ENCODE measurements at regions not wholly inside any gene's neighbourhood (a gene's known extent, or its start where the extent isn't known, plus 50 kb on each side); places are given as distances from the start of the nearest gene placed in this dataset.

DNA sequence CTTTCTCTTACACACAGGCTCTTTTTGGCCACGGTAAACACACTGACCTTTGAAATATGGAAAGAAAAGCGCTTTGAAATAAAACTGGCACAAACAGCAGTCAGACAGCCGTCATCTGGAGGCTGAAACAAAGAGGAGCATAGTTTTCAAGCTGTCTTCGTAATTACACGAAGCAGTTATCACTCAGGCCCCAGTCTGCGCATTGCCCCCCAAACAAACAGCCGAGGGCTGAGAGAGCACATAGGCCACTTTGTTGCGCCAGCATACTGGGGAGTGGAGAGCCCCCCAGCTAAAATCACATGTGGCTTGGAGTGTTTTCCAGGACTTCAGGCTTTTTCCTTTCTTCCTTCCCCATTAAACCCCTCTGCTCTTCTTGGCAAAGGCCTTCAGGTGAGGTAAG lies 142.9 kb upstream of the BTG1 start:
- Histone ChIP-seq H2AFZ (ENCODE audit: low read length) (no peak overlapping the region), H3K4me3 (ENCODE audit: low read length) (no peak overlapping the region), H3K27me3 (ENCODE audit: low read length) (no peaks in the 10 kb centered on the region), H3K4me2 (ENCODE audit: low read length) (no peak overlapping the region), H4K20me1 (ENCODE audit: low read length) (no peaks in the 10 kb centered on the region), H3K36me3 (ENCODE audit: low read depth, low read length) (no peaks in the 10 kb centered on the region), H3F3A (ENCODE audit: low read length, unreplicated experiment) (no peaks in the 10 kb centered on the region), H3K27ac (ENCODE audit: low read length) (no peak overlapping the region), H3K4me1 (ENCODE audit: insufficient read depth, low read length) (peaks cover 31% of the 10 kb centered on the region), H3K79me2 (ENCODE audit: low read length) (no peaks in the 10 kb centered on the region), H3K9me3 (ENCODE audit: low read length) (no peaks in the 10 kb centered on the region), H3K9me2 (replicated peaks; ENCODE audit: low read length) (no peaks in the 10 kb centered on the region), H3K9ac (ENCODE audit: low read length) (no peak overlapping the region)
- no TSS peak for BruUV-seq (replicated peaks)
- TF ChIP-seq EZH2 (IDR thresholded peaks at IDR 0.05; ENCODE audit: low read length, unreplicated experiment) = no peak
- TF ChIP-seq EZH2phosphoT487 (IDR thresholded peaks at IDR 0.05; ENCODE audit: borderline replicate concordance, low read length) = no peak
- TF ChIP-seq, protein P1, sequence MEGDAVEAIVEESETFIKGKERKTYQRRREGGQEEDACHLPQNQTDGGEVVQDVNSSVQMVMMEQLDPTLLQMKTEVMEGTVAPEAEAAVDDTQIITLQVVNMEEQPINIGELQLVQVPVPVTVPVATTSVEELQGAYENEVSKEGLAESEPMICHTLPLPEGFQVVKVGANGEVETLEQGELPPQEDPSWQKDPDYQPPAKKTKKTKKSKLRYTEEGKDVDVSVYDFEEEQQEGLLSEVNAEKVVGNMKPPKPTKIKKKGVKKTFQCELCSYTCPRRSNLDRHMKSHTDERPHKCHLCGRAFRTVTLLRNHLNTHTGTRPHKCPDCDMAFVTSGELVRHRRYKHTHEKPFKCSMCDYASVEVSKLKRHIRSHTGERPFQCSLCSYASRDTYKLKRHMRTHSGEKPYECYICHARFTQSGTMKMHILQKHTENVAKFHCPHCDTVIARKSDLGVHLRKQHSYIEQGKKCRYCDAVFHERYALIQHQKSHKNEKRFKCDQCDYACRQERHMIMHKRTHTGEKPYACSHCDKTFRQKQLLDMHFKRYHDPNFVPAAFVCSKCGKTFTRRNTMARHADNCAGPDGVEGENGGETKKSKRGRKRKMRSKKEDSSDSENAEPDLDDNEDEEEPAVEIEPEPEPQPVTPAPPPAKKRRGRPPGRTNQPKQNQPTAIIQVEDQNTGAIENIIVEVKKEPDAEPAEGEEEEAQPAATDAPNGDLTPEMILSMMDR (conservative IDR thresholded peaks at IDR 0.05; ENCODE audit: low read depth, low read length) = no peak
- ChIA-PET POLR2A (ENCODE audit: unreplicated experiment) (interaction anchor here (0.5 kb wide), 1 partner anchor 1435 kb away, joined by 11 read pairs; no protein-coding TSS in a partner anchor), CTCF (interaction anchor here (0.6 kb wide), 2 partner anchors 477 to 593 kb away, joined by 3 to 5 read pairs; no protein-coding TSS in a partner anchor)
- DNase-seq (no peak), ATAC-seq (no peak)
- intact Hi-C loops (cut with micrococcal nuclease) = no loop called here

DNA sequence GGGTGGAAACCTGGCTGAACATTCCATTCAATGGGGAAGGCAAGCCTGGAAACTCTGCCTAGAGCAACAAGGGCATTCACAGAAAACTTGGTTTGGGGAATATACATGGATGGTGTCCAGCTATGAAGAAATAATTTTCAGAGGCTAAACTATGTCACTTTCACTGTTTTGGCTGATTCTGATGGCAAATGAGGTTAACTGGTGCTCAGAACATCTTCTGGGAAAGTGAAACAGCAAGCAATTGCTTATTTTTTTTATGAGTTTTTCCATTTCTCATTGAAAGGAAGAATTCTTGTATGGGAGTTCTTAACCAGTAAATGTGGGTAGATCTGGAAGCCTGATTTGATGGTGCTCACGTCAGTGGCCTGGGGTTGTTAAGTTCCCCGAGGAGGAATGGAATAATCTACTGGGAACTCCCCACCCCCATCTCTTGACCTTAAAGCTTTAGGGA lies 132.8 kb upstream of the BTG1 start:
- no peaks in the 10 kb centered on the region for H3K4me1 ChIP-seq (ENCODE audit: insufficient read depth, low read length)
- intact Hi-C loops (cut with micrococcal nuclease) = no loop called here
- H3K79me2 ChIP-seq (ENCODE audit: low read length) = no peaks in the 10 kb centered on the region
- BruUV-seq (replicated peaks) = no TSS peak
- H3K27ac ChIP-seq (ENCODE audit: low read length) = no peak overlapping the region
- H3K4me2 ChIP-seq (ENCODE audit: low read length) = no peak overlapping the region
- H3K4me3 ChIP-seq (ENCODE audit: low read length) = no peak overlapping the region
- H4K20me1 ChIP-seq (ENCODE audit: low read length) = no peaks in the 10 kb centered on the region
- ATAC-seq (no peak), DNase-seq (no peak)
- H3K36me3 ChIP-seq (ENCODE audit: low read depth, low read length) = no peaks in the 10 kb centered on the region
- no peak overlapping the region for H3K9ac ChIP-seq (ENCODE audit: low read length)
- H3F3A ChIP-seq (ENCODE audit: low read length, unreplicated experiment) = no peaks in the 10 kb centered on the region
- CTCF ChIA-PET = no interaction called here
- no peak overlapping the region for H2AFZ ChIP-seq (ENCODE audit: low read length)
- H3K27me3 ChIP-seq (ENCODE audit: low read length) = no peaks in the 10 kb centered on the region
- POLR2A ChIA-PET (ENCODE audit: unreplicated experiment) = interaction anchor here (0.6 kb wide), 1 partner anchor 133 kb away, joined by 3 read pairs; the partner anchor contains the start of gene BTG1
- no peaks in the 10 kb centered on the region for H3K9me3 ChIP-seq (ENCODE audit: low read length)
- TF ChIP-seq EZH2 (IDR thresholded peaks at IDR 0.05; ENCODE audit: low read length, unreplicated experiment) = no peak
- no peak for TF ChIP-seq EZH2phosphoT487 (IDR thresholded peaks at IDR 0.05; ENCODE audit: borderline replicate concordance, low read length)
- TF ChIP-seq, protein P1 (conservative IDR thresholded peaks at IDR 0.05; ENCODE audit: low read depth, low read length) = no peak
- H3K9me2 ChIP-seq (replicated peaks; ENCODE audit: low read length) = no peaks in the 10 kb centered on the region

DNA sequence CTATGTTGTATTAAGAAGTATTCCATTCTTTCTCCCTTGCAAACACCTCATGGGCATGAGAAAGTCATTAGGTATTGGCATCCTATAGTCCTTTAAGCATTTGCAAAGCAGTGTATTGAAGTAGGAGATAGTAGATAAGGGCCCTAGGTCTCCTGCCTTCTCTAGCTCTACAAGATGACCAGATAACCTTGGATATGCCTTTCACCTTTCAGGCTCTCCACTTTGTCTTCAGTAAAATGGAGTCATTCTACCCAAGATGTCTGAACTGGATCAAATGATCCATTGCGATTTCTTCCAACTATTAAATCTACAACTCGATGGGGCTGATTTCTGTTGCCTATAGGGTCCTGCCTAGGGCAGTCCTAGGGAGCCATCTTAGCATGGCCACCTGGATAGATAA lies 132.1 kb upstream of the BTG1 start:
- POLR2A ChIA-PET (ENCODE audit: unreplicated experiment) = no interaction called here

More for the DNA sequence above, 132.1 kb upstream of the BTG1 start:
- H2AFZ ChIP-seq (ENCODE audit: low read length) = no peak overlapping the region
- no peak overlapping the region for H3K4me3 ChIP-seq (ENCODE audit: low read length)
- DNase-seq (no peak), ATAC-seq (no peak)
- no TSS peak for BruUV-seq (replicated peaks)
- no peak overlapping the region for H3K9ac ChIP-seq (ENCODE audit: low read length)
- no peaks in the 10 kb centered on the region for H3K27me3 ChIP-seq (ENCODE audit: low read length)
- no peaks in the 10 kb centered on the region for H3K79me2 ChIP-seq (ENCODE audit: low read length)
- intact Hi-C loops (cut with micrococcal nuclease) = no loop called here
- H3F3A ChIP-seq (ENCODE audit: low read length, unreplicated experiment) = no peaks in the 10 kb centered on the region
- no peaks in the 10 kb centered on the region for H3K36me3 ChIP-seq (ENCODE audit: low read depth, low read length)
- H3K4me1 ChIP-seq (ENCODE audit: insufficient read depth, low read length) = no peaks in the 10 kb centered on the region
- no peak overlapping the region for H3K4me2 ChIP-seq (ENCODE audit: low read length)
- no peaks in the 10 kb centered on the region for H3K9me2 ChIP-seq (replicated peaks; ENCODE audit: low read length)
- no peaks in the 10 kb centered on the region for H4K20me1 ChIP-seq (ENCODE audit: low read length)
- no peak overlapping the region for H3K27ac ChIP-seq (ENCODE audit: low read length)
- CTCF ChIA-PET = no interaction called here
- no peaks in the 10 kb centered on the region for H3K9me3 ChIP-seq (ENCODE audit: low read length)
- TF ChIP-seq, protein P1 (conservative IDR thresholded peaks at IDR 0.05; ENCODE audit: low read depth, low read length) = no peak
- no peak for TF ChIP-seq EZH2 (IDR thresholded peaks at IDR 0.05; ENCODE audit: low read length, unreplicated experiment)
